MM.1S (cell line): ENCODE measurements at regions not wholly inside any gene's neighbourhood (a gene's known extent, or its start where the extent isn't known, plus 50 kb on each side); places are given as distances from the start of the nearest gene placed in this dataset.

Source experiments
- CTCF ChIP-seq: fragments of 300-600 bp; sonication (generic); IDR thresholded peaks from 2 replicates; pipeline ENCODE4 v1.5.1; 2016; ENCODE audit warnings: antibody characterized with exemption, low read length, mixed read lengths
- EZH2 ChIP-seq: fragments of 300-600 bp; sonication (generic); optimal IDR thresholded peaks from 2 replicates; pipeline ENCODE3; 2017; ENCODE audit warnings: low read depth, mild to moderate bottlenecking, antibody characterized with exemption, low read length, mixed read lengths
- EZH2phosphoT487 ChIP-seq: fragments of 300-600 bp; sonication (generic); IDR thresholded peaks from 2 replicates; pipeline ENCODE4 v1.6.1; 2018; ENCODE audit warnings: antibody characterized with exemption, low read length

GRCh38 chr3:153881201-153881600 is 240.0 kb upstream of the ARHGEF26 start:
- TF ChIP-seq CTCF (no peak), EZH2 (no peak), EZH2phosphoT487 (no peak)
